ENCODE measurements at regions not wholly inside any gene's neighbourhood (a gene's known extent, or its start where the extent isn't known, plus 50 kb on each side); places are given as distances from the start of the nearest gene placed in this dataset.

GRCh38 chr13:80577285-80577684, 236.4 kb upstream of the SPRY2 start:
- no peak overlapping the region for H3K4me3 ChIP-seq (ENCODE audit: low read depth, low read length)
- TF ChIP-seq, protein P1, sequence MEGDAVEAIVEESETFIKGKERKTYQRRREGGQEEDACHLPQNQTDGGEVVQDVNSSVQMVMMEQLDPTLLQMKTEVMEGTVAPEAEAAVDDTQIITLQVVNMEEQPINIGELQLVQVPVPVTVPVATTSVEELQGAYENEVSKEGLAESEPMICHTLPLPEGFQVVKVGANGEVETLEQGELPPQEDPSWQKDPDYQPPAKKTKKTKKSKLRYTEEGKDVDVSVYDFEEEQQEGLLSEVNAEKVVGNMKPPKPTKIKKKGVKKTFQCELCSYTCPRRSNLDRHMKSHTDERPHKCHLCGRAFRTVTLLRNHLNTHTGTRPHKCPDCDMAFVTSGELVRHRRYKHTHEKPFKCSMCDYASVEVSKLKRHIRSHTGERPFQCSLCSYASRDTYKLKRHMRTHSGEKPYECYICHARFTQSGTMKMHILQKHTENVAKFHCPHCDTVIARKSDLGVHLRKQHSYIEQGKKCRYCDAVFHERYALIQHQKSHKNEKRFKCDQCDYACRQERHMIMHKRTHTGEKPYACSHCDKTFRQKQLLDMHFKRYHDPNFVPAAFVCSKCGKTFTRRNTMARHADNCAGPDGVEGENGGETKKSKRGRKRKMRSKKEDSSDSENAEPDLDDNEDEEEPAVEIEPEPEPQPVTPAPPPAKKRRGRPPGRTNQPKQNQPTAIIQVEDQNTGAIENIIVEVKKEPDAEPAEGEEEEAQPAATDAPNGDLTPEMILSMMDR (IDR thresholded peaks at IDR 0.05; ENCODE audit: low read depth, low read length), result no peak

DNA sequence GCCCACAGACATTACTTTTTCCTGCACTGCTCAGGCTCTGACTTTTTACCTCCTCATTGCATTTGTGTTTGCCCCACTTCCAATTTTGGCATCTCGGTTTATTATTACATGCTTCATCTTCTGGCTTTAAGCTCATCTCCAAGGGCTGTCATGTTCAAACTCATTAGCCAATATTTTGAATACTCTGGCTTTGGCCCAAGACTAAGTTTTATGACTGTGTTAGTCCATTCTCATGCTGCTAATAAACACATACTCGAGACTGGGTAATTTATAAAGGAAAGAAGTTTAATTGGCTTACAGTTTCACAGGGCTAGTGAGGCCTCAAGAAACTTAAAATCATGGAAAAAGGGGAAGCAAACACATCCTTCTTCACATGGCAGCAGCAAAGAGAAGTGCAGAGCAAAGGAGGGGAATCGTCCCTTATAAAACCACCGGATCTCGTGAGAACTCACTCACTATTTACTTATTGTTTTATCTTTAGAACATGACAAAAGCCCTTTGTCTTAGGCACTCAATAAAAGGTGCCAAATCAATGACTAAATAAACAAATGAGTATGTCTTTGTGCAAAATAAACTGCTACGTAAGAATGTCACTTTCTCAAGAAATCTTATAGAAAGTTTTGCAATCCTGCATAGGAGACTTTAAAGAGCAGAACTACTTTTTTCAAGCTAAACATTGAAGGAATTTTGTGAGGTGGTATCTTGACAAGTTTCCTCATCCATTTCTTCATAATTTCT, 233.4 kb upstream of the SPRY2 start:
- TF ChIP-seq, protein P1 (IDR thresholded peaks at IDR 0.05; ENCODE audit: low read depth, low read length), result no peak
- no peak overlapping the region for H3K4me3 ChIP-seq (ENCODE audit: low read depth, low read length)

DNA sequence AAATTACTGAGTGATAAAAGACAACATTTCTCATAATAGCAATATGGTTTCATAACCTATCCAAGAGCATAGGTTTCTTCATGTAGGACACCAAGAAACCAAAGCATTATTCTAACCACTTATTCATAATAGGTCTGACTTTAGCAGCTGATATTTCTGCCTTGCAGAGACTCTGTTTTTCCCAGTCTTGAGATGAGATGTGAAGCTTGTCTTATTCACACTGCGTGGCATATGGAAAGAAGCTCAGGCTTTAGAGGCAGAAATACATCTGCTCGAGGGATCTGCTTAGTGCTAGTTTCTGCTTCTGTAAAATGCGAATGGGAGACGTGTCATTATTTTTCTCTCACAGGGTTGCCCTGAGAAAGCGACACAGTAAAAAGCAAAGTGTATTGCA, 232.0 kb upstream of the SPRY2 start:
- no peak overlapping the region for H3K4me3 ChIP-seq (ENCODE audit: low read depth, low read length)
- TF ChIP-seq, protein P1 (IDR thresholded peaks at IDR 0.05; ENCODE audit: low read depth, low read length), result no peak

DNA sequence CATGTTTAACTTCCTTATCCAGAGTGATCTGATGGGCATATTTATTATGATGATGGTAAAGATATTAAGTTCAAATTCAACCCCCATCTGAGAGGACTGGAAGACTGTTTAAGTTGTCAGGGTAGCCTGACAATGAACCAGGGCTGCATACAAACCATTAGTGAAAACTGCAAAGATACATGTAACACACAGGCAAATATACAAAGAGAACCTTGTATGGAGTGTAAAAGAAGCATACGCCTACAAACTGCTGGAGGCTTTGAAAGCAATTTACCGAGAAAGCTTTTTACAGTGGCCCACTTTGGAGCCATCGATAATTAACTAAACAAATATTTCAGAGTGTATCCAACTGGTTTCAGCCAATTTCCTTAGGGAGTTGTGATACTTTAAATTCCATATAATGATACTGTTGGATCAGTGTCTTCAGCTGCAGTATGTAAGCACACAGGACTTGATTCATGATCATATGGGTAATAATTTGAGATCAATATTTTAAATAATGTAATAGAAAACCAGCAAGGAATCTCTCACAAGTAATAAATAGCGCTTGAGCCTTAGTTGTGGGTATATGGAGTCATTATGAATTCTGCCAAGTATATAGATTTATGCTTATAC, 231.5 kb upstream of the SPRY2 start:
- TF ChIP-seq, protein P1 (IDR thresholded peaks at IDR 0.05; ENCODE audit: low read depth, low read length), result no peak
- H3K4me3 ChIP-seq (ENCODE audit: low read depth, low read length), result no peak overlapping the region

DNA sequence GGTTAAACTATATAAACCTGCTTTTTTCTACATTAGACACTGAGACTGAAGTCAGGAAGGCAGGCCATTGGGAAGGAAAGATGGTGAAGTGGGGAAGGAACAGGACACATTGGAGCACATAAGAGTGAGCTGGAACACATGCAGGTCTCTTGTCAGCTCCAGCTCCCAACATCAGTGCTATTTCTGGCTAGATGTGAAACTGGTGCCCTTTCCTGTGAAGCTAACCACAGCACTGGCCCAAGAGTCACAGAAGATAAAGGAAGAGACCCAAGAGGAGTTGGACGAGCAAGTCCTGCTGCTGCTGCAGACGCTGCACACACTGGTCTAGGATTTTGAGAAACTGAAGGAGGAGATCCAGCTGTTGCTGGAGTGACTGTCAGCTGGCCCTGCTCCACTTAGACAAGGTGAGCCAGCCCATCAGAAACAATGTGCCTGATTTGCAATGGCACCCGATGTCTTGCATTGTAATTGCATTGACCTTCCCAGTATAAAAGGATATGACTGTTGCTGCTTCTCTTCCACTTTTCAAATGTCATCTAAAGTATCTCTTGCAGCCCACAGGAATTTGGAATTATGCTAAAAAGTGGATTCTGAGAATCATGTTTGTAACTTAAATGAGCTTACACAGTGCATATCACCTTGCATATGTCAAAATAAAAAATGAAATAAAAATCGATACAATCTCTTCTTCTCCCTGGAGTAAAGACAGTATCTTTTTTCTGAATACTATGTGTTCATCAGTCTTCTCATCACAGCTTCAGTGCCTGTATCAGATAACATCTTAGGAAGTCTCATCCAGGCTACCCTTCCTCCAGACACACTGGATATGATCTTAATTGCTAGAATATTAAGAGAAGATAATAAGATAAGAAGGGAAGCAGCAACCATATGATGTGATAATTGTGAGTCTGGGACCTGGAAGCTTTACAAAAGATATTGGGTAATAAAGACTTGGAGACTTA, 230.7 kb upstream of the SPRY2 start:
- H3K4me3 ChIP-seq (ENCODE audit: low read depth, low read length), result no peak overlapping the region
- TF ChIP-seq, protein P1 (IDR thresholded peaks at IDR 0.05; ENCODE audit: low read depth, low read length), result no peak

DNA sequence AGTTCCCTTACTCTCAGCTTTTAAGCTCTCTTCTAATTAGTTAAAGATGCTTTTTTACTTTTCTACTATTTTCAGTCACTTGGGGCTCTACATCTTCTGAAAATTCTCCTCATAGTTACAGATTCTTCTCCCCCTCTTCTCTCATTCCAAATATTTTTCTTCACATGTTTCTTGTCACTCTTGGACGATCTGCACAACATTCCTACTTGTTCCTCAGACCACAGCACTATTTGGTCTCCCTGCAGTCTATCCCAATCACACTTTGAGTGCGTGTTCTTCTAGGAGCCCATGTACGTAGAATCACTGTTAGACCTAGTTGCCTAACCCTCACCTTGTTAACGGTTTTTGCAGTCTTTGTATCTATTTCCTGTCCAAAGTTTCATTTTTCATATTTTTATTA, 222.5 kb upstream of the SPRY2 start:
- H3K4me3 ChIP-seq (ENCODE audit: low read depth, low read length), result no peak overlapping the region
- TF ChIP-seq, protein P1 (IDR thresholded peaks at IDR 0.05; ENCODE audit: low read depth, low read length), result no peak

Measured in WI38 (cell line).